Sigmoid colon (tissue), 4 donors: ENCODE measurements at regions not wholly inside any gene's neighbourhood (a gene's known extent, or its start where the extent isn't known, plus 50 kb on each side); places are given as distances from the start of the nearest gene placed in this dataset.

ENCODE experiments used
- EP300 ChIP-seq, 4 donors: sonication (generic); formaldehyde crosslinking; IDR thresholded peaks; one replicate each; pipeline ENCODE4 v1.6.1; 2017; ENCODE audit warnings: antibody characterized with exemption in 4 of 4
- TF ChIP-seq, protein P1 (sequence below), 4 experiments: fragments of 450-650 bp in 3 of 4; fragments of 200-600 bp in 1 of 4; IDR thresholded peaks; one replicate each; pipeline ENCODE4 v1.5.1; 2016 to 2019; ENCODE audit warnings: antibody characterized with exemption in 4 of 4, mild to moderate bottlenecking in 3 of 4, moderate library complexity in 2 of 4

DNA sequence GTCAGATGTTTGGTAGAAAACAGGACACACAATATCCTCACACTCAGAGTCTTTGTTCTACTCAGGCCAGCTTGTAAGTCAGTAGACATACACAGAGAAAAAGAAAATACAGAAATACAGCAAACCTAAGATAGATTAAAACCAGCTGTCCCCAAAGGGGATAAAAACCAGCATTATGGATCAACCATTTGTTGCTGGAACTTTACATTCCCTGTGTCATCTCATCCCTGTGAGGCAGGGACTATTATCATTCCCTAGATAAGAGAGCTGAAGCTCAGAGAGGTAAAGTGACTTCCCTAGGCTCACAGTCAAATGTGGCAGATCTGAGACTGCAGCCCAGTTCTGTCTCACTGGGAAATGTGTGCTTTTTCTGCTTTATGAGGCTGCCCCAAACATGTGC is 80.7 kb downstream of the DMRTA2 start:
- TF ChIP-seq, protein P1, sequence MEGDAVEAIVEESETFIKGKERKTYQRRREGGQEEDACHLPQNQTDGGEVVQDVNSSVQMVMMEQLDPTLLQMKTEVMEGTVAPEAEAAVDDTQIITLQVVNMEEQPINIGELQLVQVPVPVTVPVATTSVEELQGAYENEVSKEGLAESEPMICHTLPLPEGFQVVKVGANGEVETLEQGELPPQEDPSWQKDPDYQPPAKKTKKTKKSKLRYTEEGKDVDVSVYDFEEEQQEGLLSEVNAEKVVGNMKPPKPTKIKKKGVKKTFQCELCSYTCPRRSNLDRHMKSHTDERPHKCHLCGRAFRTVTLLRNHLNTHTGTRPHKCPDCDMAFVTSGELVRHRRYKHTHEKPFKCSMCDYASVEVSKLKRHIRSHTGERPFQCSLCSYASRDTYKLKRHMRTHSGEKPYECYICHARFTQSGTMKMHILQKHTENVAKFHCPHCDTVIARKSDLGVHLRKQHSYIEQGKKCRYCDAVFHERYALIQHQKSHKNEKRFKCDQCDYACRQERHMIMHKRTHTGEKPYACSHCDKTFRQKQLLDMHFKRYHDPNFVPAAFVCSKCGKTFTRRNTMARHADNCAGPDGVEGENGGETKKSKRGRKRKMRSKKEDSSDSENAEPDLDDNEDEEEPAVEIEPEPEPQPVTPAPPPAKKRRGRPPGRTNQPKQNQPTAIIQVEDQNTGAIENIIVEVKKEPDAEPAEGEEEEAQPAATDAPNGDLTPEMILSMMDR (IDR thresholded peaks at IDR 0.05), result no peak
- TF ChIP-seq EP300 (IDR thresholded peaks at IDR 0.05), result no peak
